GM23338 (cell line): ENCODE measurements at regions not wholly inside any gene's neighbourhood (a gene's known extent, or its start where the extent isn't known, plus 50 kb on each side); places are given as distances from the start of the nearest gene placed in this dataset.
"Not testable (repeated sequence)": the region's sequence is repeated elsewhere in the genome, so short reads cannot be mapped to it uniquely, and the experiment has no call there.

ENCODE experiments used
- CREB1 ChIP-seq: fragments of 250-450 bp; sonication (Bioruptor Pico); IDR thresholded peaks from 2 replicates; pipeline ENCODE4 v1.5.0; 2020; ENCODE audit warnings: low read depth, mild to moderate bottlenecking, moderate library complexity
- EZH2 ChIP-seq: fragments of 200-600 bp; sonication (generic); IDR thresholded peaks from one replicate; pipeline ENCODE4 v1.8.0; 2017; ENCODE audit warnings: antibody characterized with exemption, mild to moderate bottlenecking, low read depth; ENCODE audit not compliant: unreplicated experiment
- EZH2phosphoT487 ChIP-seq: fragments of 200-600 bp; sonication (generic); IDR thresholded peaks from one replicate; pipeline ENCODE4 v1.8.1; 2018; ENCODE audit warnings: antibody characterized with exemption; ENCODE audit not compliant: unreplicated experiment
- JUNB ChIP-seq: IDR thresholded peaks from one replicate; pipeline ENCODE4 v1.6.1; 2016; ENCODE audit warnings: antibody characterized with exemption; ENCODE audit not compliant: unreplicated experiment
- NANOG ChIP-seq: IDR thresholded peaks from 2 replicates; pipeline ENCODE4 v1.6.1; 2016; ENCODE audit warnings: antibody characterized with exemption, borderline replicate concordance
- POLR2AphosphoS5 ChIP-seq: IDR thresholded peaks from 2 replicates; pipeline ENCODE4 v1.6.1; 2016; ENCODE audit warnings: antibody characterized with exemption, low read depth
- REST ChIP-seq: IDR thresholded peaks from one replicate; pipeline ENCODE4 v1.6.1; 2018; ENCODE audit warnings: antibody characterized with exemption; ENCODE audit not compliant: unreplicated experiment
- STAT1 ChIP-seq: IDR thresholded peaks from one replicate; pipeline ENCODE4 v1.6.1; 2016; ENCODE audit warnings: antibody characterized with exemption; ENCODE audit not compliant: unreplicated experiment
- ZNF331 ChIP-seq: fragments of 250-450 bp; sonication (Bioruptor Pico); IDR thresholded peaks from 2 replicates; pipeline ENCODE4 v1.5.0; 2020; ENCODE audit warnings: low read depth, mild to moderate bottlenecking, moderate library complexity
- TF ChIP-seq, protein P1 (sequence below), 2 experiments: fragments of 200-600 bp in 1 of 2; sonication (generic) in 1 of 2; conservative IDR thresholded peaks; 2 replicates each; pipeline versions ENCODE4 v1.5.1 to v1.6.1; 2016 to 2017; ENCODE audit warnings: antibody characterized with exemption in 2 of 2, low read depth in 2 of 2, mild to moderate bottlenecking in 2 of 2, moderate library complexity in 1 of 2

DNA sequence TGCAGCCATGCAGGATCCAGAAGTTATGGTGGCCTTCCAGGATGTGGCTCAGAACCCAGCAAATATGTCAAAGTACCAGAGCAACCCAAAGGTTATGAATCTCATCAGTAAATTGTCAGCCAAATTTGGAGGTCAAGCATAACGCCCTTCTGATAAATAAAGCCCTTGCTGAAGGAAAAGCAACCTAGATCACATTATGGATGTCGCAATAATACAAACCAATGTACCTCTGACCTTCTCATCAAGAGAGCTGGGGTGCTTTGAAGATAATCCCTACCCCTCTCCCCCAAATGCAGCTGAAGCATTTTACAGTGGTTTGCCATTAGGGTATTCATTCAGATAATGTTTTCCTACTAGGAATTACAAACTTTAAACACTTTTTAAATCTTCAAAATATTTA is 157.8 kb downstream of the KCNRG start:
- TF ChIP-seq, protein P1, sequence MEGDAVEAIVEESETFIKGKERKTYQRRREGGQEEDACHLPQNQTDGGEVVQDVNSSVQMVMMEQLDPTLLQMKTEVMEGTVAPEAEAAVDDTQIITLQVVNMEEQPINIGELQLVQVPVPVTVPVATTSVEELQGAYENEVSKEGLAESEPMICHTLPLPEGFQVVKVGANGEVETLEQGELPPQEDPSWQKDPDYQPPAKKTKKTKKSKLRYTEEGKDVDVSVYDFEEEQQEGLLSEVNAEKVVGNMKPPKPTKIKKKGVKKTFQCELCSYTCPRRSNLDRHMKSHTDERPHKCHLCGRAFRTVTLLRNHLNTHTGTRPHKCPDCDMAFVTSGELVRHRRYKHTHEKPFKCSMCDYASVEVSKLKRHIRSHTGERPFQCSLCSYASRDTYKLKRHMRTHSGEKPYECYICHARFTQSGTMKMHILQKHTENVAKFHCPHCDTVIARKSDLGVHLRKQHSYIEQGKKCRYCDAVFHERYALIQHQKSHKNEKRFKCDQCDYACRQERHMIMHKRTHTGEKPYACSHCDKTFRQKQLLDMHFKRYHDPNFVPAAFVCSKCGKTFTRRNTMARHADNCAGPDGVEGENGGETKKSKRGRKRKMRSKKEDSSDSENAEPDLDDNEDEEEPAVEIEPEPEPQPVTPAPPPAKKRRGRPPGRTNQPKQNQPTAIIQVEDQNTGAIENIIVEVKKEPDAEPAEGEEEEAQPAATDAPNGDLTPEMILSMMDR (conservative IDR thresholded peaks at IDR 0.05; ENCODE audit: low read depth in 2 of 2), result not testable (repeated sequence)
- not testable (repeated sequence) for TF ChIP-seq EZH2; REST; ZNF331 (CRISPR knock-in tag); EZH2phosphoT487; POLR2AphosphoS5; NANOG; STAT1; CREB1 (CRISPR knock-in tag); JUNB
